ENCODE measurements at regions not wholly inside any gene's neighbourhood (a gene's known extent, or its start where the extent isn't known, plus 50 kb on each side); places are given as distances from the start of the nearest gene placed in this dataset.

- H2BK15ac ChIP-seq (ENCODE audit: low read depth, low read length) = no peak overlapping the region
- no peak overlapping the region for H2BK12ac ChIP-seq (ENCODE audit: insufficient read length, low read depth, low read length)
- H4K8ac ChIP-seq (replicated peaks; ENCODE audit: insufficient read length, low read depth, low read length) = no peak overlapping the region
- TF ChIP-seq CTCF (conservative IDR thresholded peaks at IDR 0.05) = no peak
- Mint-ChIP-seq H3K27me3 (ENCODE audit: low read depth) (no peaks in the 10 kb centered on the region), H3K36me3 (ENCODE audit: insufficient read depth in 1 of 3, low read depth in 3 of 3) (peaks cover 0 to 4% (median 3%) of the 10 kb centered on the region in 3 experiments; a peak in 3 of 7 replicates), H3K27ac (peak overlapping the region in 1 of 3 experiments; percentile 62; a peak in 2 of 7 replicates), H3K9me3 (peaks cover 3 to 8% of the 10 kb centered on the region in 2 experiments; a peak in 4 of 5 replicates), H3K4me3 (no peak overlapping the region), H3K4me1 (peaks cover 10 to 11% of the 10 kb centered on the region in 2 experiments)
- H2AK5ac ChIP-seq (ENCODE audit: insufficient read length, low read length) = no peak overlapping the region
- H2BK120ac ChIP-seq (ENCODE audit: low read depth, low read length, poor library complexity, severe bottlenecking) = no peak overlapping the region
- no CpG with 5 or more reads among the region's 8 CpGs for WGBS (ENCODE audit: extremely low coverage, insufficient read length, low lambda C conversion rate)
- peak overlapping the region; percentile 42 for H2AFZ ChIP-seq (ENCODE audit: low read length)
- no peak overlapping the region for H3K9ac ChIP-seq (ENCODE audit: extremely low read depth, insufficient read length, low read length)
- H3K23me2 ChIP-seq (ENCODE audit: insufficient read length, low read depth, low read length, poor library complexity, severe bottlenecking) = no peaks in the 10 kb centered on the region
- no peaks in the 10 kb centered on the region for H3K79me2 ChIP-seq (ENCODE audit: insufficient read depth, low read length)
- no peak overlapping the region for H2BK20ac ChIP-seq (ENCODE audit: low read depth, low read length, poor library complexity, severe bottlenecking)
- no peak overlapping the region for H3T11ph ChIP-seq (ENCODE audit: low read length)
- no peaks in the 10 kb centered on the region; the same call in 1 of the 2 replicates for H3K4me1 ChIP-seq (ENCODE audit: insufficient read depth, low read length)
- no peaks in the 10 kb centered on the region for H4K20me1 ChIP-seq (ENCODE audit: control insufficient read depth, insufficient read depth, insufficient read length)
- no peak overlapping the region for H3K14ac ChIP-seq (ENCODE audit: insufficient read depth, low read length)
- H3K4me2 ChIP-seq (ENCODE audit: insufficient read depth, insufficient read length, low read length) = no peak overlapping the region
- H2BK5ac ChIP-seq (ENCODE audit: insufficient read length, low read length) = no peak overlapping the region
- H3K18ac ChIP-seq (ENCODE audit: insufficient read length, low read depth, low read length) = no peak overlapping the region
- no peak overlapping the region for H4K5ac ChIP-seq (ENCODE audit: insufficient read length, low read depth, low read length)
- H3K4ac ChIP-seq (ENCODE audit: low read depth, low read length) = no peak overlapping the region
- no peak overlapping the region for H3K23ac ChIP-seq (ENCODE audit: insufficient read length, low read depth, low read length)
- H3K9me3 ChIP-seq (ENCODE audit: control insufficient read depth, low read depth, low read length) = no peaks in the 10 kb centered on the region
- peak; percentile 52 for DNase-seq
- no peak overlapping the region for H3K56ac ChIP-seq (ENCODE audit: insufficient read length, low read depth, low read length)
- H4K91ac ChIP-seq (ENCODE audit: insufficient read length, low read depth, low read length) = no peak overlapping the region
- H3K79me1 ChIP-seq (ENCODE audit: insufficient read depth, low read depth, low read length, poor library complexity, severe bottlenecking) = no peaks in the 10 kb centered on the region
- H3K27ac ChIP-seq (ENCODE audit: insufficient read length, low read depth, low read length) = no peak overlapping the region
- H3K27me3 ChIP-seq (ENCODE audit: insufficient read depth, low read length) = no peaks in the 10 kb centered on the region
These were observed 226.4 kb upstream of the ISL1 start for GRCh38 chr5:51156838-51157237.
